Stimulated activated CD4-positive, alpha-beta T cell treated with anti-CD3 and anti-CD28 coated beads, Interleukin-4, amount 100 ng/mL, for 1 hour (primary cell): ENCODE measurements at regions not wholly inside any gene's neighbourhood (a gene's known extent, or its start where the extent isn't known, plus 50 kb on each side); places are given as distances from the start of the nearest gene placed in this dataset.

Experiments used
- DNase-seq: peaks from one replicate; pipeline ENCODE4 v3.0.0-alpha.2; 2020

DNA sequence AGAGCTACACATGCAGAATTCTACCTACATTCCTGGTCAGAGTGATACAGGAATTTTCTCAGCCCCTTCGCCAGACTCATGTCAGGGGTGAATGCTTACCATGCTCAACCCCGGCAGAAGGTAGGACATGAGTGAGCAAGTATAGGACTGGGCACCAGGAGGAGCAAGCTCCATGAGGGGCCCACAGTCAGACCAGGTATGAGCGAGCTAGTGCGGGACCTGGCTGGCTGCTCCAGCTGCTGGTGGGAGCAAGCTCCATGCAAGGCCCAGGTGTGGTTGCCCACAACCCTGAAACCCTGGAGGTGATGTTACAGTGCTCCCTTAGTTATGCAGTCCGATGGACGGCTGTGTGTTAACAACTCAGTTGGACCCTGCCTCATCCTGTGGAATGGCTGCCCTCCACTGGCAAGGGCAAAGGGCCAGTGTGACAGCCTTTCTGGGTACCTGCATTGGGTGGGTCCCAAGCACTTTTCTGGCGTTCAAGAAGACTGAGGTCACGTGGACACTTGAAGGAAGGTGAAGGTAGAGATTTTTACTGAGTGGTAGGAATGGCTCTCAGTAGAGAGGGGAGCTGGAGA is 503.5 kb upstream of the CITED2 start:
- DNase-seq = no peak

DNA sequence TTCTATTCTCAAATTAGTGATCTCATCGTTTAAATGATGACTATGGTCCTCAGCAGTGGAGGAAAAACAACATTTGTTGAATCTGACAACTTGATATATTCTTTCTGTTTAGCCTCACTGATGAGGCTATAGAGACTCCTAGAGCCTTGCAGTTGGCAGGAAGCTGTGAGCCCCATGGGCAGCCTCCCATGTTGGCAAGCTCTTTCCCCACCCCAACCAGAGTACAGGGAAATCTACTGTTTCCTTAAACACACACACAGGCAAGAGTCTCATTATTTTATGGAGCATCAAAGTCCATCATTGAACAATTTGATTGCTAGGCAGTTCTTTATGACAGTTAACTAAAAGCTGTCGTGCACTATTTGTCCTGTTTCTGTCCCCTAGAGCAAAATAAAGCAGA is 498.2 kb upstream of the CITED2 start:
- no peak for DNase-seq

DNA sequence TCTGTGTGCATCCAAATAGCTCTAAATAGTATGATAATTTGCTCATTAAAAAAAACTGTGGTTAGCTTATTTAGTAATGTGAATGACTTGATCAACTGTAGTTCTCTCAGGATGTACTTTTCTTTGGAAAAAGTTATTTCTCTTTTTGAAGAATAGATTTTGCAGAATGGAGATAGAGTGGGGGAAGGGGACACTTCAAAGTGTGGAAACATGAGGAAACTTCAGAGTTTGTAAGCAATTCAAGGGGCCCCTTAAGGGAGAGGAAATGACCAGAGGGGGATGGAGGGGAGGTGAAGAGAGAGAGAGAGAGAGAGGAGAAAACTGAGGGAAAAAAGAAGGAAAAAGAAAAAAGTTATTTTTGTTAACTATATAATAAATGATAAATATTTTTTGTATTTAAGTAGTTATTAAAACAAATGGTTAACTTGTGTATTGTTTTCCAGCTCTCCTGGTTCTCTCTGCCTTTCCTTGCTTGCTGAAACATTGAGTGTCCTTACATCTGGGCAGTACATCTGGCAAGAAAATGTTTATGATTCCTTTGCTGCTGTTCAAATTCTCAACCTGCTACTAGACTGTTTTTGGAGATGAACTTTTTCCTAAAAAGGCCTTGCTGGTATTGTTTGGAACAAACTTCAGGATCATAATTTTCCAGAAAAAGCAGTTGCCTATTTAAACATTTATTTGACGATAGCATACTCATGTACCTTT is 497.5 kb upstream of the CITED2 start:
- DNase-seq = no peak

DNA sequence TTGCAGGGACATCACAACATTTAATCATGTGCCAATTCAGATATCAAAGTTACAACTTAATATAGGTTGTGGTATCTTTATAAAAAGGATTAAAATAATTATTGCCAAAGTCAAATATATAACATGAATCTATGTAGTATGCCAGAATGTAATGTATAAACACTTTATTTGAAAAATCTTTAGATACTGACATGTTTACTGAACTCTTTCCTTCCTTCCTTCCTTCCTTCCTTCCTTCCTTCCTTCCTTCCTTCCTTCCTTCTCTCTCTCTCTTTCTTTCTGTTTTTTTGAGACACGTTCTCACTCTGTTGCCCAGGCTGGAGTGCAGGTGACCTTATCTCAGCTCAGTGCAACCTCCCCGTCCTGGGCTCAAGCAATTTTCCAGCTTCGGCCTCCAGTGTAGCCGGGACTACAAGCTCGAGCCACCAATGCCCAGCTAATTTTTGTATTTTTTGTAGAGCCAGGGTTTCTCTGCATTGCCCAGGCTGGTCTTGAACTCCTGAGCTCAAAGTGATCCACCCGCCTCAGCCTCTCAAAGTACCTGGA is 496.8 kb upstream of the CITED2 start:
- DNase-seq = no peak

DNA sequence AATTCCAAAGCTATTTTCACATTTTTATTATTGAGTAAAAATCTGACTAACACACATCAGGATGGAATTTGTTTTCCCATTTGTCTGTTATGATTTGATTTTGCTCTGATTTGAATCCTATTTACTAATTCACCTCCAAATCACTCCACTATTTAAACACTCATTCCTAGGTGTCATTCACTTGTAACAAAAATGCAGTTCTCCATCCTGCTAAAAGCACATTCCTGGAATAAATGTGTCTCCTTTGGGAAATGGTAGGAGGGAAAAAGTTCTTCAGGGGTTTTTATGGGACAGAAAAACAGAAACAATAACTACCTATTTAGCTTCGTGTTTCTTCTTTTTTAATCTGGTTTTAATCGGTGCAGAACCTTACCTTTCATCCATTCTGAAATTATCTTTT is 494.1 kb upstream of the CITED2 start:
- no peak for DNase-seq

DNA sequence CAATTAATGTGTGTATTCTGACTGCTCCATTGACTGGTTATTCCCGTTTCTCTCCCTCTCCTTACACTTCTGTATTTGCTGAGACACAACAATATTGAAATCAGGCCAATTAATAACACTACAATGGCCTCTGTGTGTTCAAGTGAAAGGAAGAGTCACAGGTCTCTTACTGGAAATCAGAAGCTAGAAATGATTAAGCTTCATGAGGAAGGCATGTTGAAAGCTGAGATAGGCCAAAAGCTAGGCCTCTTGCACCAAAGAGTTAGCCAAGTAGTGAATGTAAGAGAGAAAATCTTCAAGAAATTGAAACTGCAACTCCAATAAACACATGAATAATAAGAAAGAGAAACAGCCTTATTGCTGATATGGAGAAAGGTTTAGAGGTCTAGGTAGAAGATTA is 489.5 kb upstream of the CITED2 start:
- DNase-seq = no peak

DNA sequence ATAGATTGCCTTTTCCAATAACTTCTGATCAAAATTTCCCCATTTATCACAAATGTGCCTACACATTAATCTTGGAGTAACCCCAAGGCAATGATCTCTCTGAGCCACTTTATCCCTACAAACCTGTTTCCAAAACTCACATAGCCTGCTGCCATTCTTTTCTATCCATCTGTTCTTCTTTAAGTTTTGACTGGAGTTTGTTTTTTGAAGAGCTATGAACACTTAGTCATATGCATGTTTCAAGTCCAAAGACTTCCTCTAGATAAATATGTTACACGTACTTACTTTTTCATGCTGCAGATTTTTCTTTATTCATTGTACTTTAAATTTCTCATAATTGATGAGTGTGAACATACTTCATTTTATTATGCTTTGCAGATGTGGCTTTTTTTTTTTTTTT is 488.9 kb upstream of the CITED2 start:
- no peak for DNase-seq

DNA sequence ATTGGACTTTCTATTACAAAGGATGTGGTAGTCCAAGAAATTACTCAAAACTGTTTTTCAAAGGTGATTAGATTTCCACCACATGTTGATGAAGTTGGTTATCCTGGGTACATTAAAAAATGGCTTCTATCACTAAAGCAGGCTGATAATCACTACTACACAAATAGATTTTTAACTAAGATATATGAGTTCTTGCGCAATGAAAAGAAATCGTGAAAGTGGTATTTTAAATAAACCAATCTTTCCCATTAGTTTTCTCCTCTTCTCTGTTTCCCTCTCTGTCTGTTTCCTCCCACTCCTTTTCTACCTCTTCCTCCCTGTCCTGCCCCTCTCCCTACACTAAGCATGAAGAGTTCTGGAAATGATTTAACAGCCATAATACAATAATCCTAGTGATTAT is 487.9 kb upstream of the CITED2 start:
- DNase-seq = no peak

DNA sequence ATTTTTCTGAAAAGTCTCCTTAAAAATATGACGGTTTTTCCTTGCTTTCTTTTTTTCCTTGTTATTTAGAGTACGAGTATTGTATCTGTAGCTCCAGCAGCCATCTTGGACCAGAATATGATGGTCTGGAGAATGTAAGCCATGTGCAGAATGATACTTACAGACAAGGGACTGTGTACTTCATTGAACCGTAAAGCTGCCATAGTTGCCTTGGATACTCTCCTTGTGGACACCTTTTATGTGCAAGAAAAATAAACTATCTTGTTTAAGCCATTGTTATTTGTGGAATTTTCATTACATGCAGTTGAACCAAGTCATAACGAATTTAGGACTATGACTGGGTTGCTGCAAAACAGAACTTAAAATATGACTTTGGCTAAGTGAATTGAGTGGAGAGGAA is 485.8 kb upstream of the CITED2 start:
- DNase-seq = no peak

DNA sequence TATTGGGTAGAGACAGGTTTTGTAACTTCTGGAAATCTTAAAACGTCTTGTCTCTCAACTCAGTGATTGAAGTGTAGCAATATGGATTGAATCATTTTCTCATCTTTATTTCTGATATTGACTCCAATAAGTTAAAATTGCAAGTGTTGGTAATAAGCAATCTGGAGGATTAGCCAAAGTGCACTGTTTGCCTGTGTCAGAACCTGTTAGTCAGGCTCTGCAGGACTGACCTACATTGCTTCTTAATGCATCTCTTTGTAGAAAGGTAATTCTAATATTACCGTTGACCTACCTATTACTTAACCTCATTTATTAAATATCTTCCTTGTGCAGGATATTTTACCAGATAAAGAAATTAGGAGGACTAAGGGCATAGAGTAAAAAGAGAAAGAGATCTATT is 484.0 kb upstream of the CITED2 start:
- no peak for DNase-seq

DNA sequence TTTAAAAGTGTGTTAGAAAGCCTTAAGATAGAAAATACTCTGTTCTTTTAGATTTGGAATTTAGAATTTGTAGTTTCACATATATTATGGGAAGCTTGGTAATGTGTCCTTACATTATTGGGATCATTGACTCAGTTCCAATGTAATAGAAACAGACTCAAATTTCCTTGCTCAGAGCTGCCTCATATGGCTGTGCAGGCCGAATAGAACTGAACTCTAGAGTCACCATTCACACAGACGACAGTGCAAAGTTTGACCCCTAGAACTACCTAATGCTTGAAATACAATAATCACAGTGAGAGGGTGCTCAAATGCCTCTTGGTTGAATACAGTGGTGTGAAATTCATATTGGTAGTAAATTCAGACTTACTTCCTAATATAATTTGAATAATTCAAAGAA is 482.7 kb upstream of the CITED2 start:
- DNase-seq = no peak

DNA sequence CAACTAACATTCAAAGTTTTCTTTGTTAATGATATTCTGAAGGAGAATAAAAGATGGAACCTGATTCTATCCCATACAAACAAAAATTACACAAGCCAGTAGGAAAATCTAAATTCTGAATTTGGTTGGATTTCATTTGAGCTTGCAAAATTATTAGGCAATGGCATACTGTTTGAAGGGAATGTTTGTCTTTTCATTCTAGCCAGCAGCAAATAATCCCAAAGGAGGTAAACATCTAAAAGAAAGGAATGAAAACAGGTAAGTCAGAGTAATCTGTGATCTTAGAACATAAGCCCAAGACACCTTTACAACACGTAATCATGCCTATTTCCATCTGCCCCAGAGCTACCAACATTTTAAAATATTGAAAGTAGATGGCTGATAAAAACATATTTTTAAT is 482.1 kb upstream of the CITED2 start:
- no peak for DNase-seq

DNA sequence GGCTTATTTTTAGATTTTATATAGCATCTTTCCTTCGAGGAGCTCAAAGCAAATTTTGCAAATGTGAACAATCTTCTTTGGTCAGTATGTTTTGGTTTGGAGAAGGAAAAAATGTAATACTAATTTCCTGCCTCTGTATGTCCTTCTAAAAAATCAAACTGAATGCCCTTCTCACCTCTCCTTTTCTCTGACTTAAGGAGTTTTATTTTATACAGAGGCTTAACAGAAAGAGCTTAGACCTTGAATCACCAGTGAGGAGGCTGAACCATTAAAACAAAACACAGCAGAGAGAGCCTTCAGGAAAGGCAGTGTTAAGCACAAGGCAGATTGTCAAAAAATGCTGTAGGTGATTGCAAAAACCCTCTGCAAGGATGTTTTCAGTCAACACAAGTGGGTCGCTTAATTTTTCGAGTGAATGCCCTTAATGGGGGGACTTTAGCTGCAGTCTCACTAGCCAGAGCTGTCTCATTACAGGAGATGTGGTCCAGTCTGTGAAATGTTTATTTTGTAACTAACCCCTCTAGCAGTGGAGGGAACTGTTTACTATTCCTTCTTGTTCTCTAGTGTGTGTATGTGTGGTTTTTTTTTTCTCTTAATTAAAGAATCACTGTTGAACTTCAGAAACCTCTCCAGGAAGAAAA is 481.3 kb upstream of the CITED2 start:
- no peak for DNase-seq

DNA sequence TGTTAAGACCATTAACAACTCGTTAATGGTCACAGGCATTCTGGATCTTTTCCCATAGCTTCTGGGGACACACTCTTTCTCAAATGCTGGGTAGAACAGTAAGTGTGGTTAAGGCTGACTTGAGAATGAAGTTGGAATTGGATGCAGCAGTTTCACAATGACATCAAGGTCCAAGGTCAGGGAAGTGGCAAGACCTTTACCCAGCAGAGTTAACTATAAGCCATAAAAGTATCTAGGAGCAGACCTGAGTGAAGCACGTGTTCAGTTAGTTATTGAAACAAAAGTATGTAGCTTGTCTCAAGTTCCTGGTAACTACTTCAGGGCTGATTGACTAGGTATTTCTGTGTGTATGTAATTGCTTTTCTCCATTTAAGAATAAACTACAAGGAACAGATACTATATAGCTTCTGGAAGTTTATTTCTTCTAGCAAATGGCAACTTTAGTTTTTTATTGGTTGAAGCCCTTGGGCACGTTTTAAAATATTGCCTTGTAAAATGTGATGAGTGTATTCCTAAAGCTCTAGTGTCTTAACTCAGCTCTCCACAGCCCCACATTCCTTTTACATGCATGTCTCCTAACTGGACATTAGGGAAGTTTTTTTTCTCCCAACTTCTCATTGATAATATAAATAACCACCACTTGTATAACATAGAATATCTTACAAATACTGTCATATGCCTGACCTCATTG is 479.0 kb upstream of the CITED2 start:
- no peak for DNase-seq

DNA sequence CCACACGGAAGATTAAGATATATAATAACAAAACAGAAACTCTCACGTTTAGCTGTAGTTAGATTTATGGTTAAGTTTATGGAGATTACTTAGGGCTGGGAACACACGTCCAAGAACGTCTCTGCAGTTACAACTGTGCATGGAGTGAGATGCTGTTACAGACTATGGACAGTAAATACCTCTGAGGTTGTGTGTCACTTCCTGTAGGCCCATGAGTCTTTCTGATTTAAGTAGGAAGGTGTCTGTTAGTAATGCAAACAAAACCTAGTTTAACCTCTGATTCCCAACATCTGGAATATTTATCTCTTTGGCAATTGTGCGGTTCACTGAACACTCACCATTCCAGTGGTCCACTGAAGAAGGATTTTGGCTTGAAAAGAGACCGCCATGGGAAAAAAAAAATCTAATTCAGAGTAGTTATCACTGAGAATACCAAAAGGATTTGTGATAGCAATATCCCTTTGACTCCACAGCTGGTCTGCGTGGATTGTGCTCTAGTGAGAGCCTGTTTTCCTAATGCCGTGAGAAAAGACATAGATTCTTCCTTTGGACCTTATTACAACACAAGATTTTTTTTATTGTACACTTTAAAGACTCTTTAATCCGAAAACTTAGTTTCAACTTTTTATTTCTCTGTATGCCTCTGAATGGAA is 478.2 kb upstream of the CITED2 start:
- DNase-seq = no peak

DNA sequence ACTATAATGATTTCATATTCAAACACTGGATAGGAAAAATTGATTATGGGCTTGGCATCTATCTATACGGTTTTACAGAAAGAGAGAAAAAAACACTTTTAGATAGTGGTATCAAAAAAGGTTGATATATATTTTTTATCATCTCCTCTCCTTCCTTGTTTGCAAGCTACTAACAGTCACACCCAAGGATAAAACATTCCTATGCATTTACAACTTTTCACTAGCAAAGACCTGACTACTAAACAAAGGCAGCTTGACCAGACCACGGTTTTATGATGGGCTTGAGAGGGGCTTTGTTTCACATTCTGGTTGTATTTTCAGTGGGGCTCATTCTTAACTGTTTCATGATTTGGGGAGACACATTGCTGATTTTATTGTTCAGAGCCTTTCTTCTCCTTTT is 477.6 kb upstream of the CITED2 start:
- no peak for DNase-seq

DNA sequence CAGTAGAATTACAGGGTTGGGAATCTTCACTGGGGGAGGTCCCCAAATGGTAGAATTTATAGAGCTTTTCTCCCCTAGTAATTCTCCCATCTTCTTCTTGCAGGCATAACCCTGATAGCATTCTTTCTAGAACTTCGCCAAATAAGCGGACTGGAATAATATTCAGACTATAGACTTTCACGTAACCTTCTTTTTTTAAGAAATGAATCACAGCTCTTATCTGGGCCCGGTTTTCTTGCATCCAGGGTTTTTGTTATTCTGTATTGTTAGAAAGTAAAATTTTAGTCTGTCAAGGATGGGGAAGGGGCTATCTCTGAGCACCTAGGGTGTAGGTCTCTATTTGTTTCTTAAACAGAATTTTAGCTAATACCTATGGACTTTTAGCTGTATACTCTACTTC is 476.8 kb upstream of the CITED2 start:
- DNase-seq = no peak

DNA sequence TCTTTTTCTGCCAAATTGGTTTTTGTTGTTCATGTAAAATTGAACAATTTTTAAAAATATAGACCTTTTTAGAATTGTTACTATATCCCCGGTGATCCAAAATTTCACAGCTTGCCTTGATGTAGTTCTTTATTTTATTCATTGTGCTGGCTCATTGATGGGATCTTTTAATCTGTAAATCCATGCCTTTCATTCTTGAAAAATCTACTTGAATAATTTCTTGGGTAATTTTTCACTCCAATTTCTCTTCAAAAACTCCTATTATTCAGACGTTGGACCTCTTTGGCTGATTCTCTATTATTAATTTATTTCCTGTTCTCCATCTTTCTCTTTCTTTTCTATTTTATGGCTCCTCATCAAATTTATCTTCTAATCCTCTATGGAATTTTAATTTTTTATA is 476.1 kb upstream of the CITED2 start:
- no peak for DNase-seq

DNA sequence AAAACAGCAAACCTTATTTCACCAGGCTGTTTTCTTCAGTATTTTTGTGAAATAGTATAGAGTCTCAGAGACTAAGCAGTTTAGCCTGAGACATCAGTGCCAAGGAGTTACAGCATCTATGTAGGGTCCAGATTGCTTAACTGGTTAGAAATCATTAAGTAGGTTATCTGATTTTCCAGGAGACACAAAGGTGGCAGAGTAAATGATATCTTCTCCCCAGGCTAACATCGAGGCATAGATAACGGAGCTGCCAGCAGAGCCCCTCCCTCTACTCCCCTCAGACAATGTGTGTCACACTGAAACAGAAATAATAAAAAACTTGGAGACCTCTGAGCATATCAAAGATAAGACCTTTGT is 473.0 kb upstream of the CITED2 start:
- DNase-seq = no peak

DNA sequence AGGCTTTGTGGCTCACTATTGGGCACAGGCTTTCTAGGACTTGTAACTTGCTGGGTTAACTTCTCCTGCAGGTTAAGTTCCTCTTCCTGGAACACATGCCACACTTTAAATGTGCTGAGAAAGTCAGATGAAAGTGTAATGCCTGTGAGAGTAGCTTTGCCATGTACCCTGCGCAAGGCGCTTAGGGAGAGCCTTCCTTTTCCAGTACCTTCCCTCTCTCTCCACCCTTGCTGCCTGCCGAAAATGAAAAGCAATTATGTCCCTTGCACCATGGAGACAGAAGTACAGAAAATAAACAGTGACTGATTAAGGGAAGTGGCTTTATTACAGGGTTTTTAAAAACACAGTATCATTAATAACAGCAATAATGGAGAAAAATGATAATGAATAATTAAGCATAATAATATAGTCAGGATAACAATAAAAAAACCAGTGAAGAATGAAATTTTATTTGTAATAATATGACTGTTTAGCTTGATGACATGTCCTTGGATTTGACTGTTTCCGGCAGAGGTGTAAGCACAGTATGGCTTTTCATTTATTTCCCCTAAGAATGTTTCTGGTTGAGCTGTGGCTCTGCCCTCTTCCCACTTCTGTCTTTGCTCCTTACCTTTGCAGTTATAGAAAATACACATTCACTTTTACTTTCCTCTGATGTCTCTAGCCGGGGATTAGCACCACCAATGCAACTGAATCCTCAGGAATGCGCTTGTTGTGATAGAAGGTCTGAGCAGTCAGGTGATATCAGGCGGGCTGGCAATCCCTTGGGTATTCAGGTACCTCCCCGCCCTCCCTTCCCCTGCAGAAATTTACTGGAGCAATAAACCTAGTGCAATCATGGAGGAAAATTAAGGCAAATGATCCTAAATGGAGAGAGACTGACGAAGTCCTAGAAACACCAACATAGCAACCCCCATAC is 472.3 kb upstream of the CITED2 start:
- no peak for DNase-seq

DNA sequence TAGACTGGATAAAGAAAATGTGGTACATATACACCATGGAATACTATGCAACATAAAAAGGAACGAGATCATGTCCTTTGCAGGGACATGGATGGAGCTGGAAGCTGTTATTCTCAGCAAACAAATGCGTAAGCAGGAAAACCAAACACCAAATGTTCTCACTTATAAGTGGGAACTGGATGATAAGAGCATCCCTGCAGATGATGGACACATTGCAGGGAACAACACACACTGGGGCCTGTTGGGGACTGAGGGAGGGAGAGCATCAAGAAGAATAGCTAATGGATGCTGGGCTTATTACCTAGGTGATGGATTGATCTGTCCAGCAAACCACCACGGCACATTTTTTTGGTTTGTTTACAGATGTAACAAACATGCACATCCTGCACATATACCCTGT is 470.5 kb upstream of the CITED2 start:
- no peak for DNase-seq

DNA sequence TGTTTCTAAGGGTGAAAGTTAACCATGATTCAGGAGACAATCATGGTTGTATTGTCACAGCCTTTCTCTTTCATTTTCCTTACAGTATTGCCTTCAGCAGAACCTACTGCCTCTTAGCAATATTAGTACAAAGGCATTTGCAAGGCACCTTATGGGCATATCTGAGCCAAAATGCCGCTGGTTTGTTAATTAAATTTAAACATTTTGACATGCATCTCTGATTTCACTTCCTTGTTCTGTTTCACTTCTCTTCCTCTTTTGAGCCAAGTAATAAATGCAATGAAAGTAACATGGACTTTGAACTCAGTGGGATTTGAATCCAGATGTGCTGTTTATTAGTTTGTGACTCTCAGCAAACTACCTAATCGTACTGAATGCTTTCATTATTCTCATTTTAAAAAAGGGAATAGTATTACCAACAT is 467.4 kb upstream of the CITED2 start:
- no peak for DNase-seq
